ENCODE measurements at regions not wholly inside any gene's neighbourhood (a gene's known extent, or its start where the extent isn't known, plus 50 kb on each side); places are given as distances from the start of the nearest gene placed in this dataset.

GRCh38 chr21:28357743-28358142, 634.9 kb downstream of the LTN1 start:
- 92% methylated on average over 3 of the region's 3 CpGs for WGBS (ENCODE audit: low lambda C conversion rate, missing lambda C conversion rate)
- no peaks in the 10 kb centered on the region for H3K27me3 ChIP-seq
- H3K36me3 ChIP-seq (replicated peaks; ENCODE audit: insufficient read depth, low read depth), result no peaks in the 10 kb centered on the region
- DNase-seq (ENCODE audit: low spot score), result no peak
- TF ChIP-seq EZH2phosphoT487 (IDR thresholded peaks at IDR 0.05; ENCODE audit: low read depth, severe bottlenecking, unreplicated experiment) (no peak), CTCF (IDR thresholded peaks at IDR 0.05; ENCODE audit: poor library complexity) (no peak), EZH2 (IDR thresholded peaks at IDR 0.05; ENCODE audit: borderline replicate concordance) (no peak)
- H3K4me1 ChIP-seq (ENCODE audit: insufficient read depth), result no peaks in the 10 kb centered on the region
- no peaks in the 10 kb centered on the region for H3K9me2 ChIP-seq (replicated peaks; ENCODE audit: insufficient read depth)
- no peak overlapping the region for H3K4me3 ChIP-seq
- no peak overlapping the region for H3K4me2 ChIP-seq
- H2AFZ ChIP-seq, result no peak overlapping the region
- H4K20me1 ChIP-seq (ENCODE audit: insufficient read depth, poor library complexity, severe bottlenecking), result no peaks in the 10 kb centered on the region
- no peaks in the 10 kb centered on the region for H3K9me3 ChIP-seq (ENCODE audit: low read depth)
- H3K79me2 ChIP-seq, result no peaks in the 10 kb centered on the region
- no peak overlapping the region for H3K27ac ChIP-seq

- Histone ChIP-seq H3K27me3 (no peaks in the 10 kb centered on the region), H3K27ac (no peak overlapping the region), H4K20me1 (ENCODE audit: insufficient read depth, poor library complexity, severe bottlenecking) (no peaks in the 10 kb centered on the region), H3K4me3 (no peak overlapping the region), H2AFZ (no peak overlapping the region), H3K4me2 (no peak overlapping the region), H3K9me2 (replicated peaks; ENCODE audit: insufficient read depth) (no peaks in the 10 kb centered on the region), H3K36me3 (replicated peaks; ENCODE audit: insufficient read depth, low read depth) (no peaks in the 10 kb centered on the region), H3K4me1 (ENCODE audit: insufficient read depth) (no peaks in the 10 kb centered on the region), H3K9me3 (ENCODE audit: low read depth) (no peaks in the 10 kb centered on the region), H3K79me2 (no peaks in the 10 kb centered on the region)
- TF ChIP-seq EZH2 (IDR thresholded peaks at IDR 0.05; ENCODE audit: borderline replicate concordance) (no peak), CTCF (IDR thresholded peaks at IDR 0.05; ENCODE audit: poor library complexity) (no peak), EZH2phosphoT487 (IDR thresholded peaks at IDR 0.05; ENCODE audit: low read depth, severe bottlenecking, unreplicated experiment) (no peak)
- DNase-seq (ENCODE audit: low spot score), result no peak
- 90% methylated on average over 2 of the region's 2 CpGs for WGBS (ENCODE audit: low lambda C conversion rate, missing lambda C conversion rate)
Observed at GRCh38 chr21:28356422-28356821, 636.3 kb downstream of the LTN1 start.

- 91% methylated on average over 2 of the region's 2 CpGs for WGBS (ENCODE audit: low lambda C conversion rate, missing lambda C conversion rate)
- TF ChIP-seq EZH2phosphoT487 (IDR thresholded peaks at IDR 0.05; ENCODE audit: low read depth, severe bottlenecking, unreplicated experiment) (no peak), CTCF (IDR thresholded peaks at IDR 0.05; ENCODE audit: poor library complexity) (no peak), EZH2 (IDR thresholded peaks at IDR 0.05; ENCODE audit: borderline replicate concordance) (no peak)
- H3K9me3 ChIP-seq (ENCODE audit: low read depth), result no peaks in the 10 kb centered on the region
Observed at GRCh38 chr21:28345934-28346333, 646.7 kb downstream of the LTN1 start.

GRCh38 chr21:28344985-28345384, 647.7 kb downstream of the LTN1 start:
- no peaks in the 10 kb centered on the region for H3K9me3 ChIP-seq (ENCODE audit: low read depth)
- no peaks in the 10 kb centered on the region for H3K79me2 ChIP-seq
- H4K20me1 ChIP-seq (ENCODE audit: insufficient read depth, poor library complexity, severe bottlenecking), result no peaks in the 10 kb centered on the region
- no peaks in the 10 kb centered on the region for H3K4me1 ChIP-seq (ENCODE audit: insufficient read depth)
- H3K4me2 ChIP-seq, result no peak overlapping the region
- H2AFZ ChIP-seq, result no peak overlapping the region
- no peaks in the 10 kb centered on the region for H3K27me3 ChIP-seq
- H3K36me3 ChIP-seq (replicated peaks; ENCODE audit: insufficient read depth, low read depth), result no peaks in the 10 kb centered on the region
- TF ChIP-seq EZH2 (IDR thresholded peaks at IDR 0.05; ENCODE audit: borderline replicate concordance) (no peak), CTCF (IDR thresholded peaks at IDR 0.05; ENCODE audit: poor library complexity) (no peak), EZH2phosphoT487 (IDR thresholded peaks at IDR 0.05; ENCODE audit: low read depth, severe bottlenecking, unreplicated experiment) (no peak)
- DNase-seq (ENCODE audit: low spot score), result no peak
- no peaks in the 10 kb centered on the region for H3K9me2 ChIP-seq (replicated peaks; ENCODE audit: insufficient read depth)
- H3K27ac ChIP-seq, result no peak overlapping the region
- no peak overlapping the region for H3K4me3 ChIP-seq
- WGBS (ENCODE audit: low lambda C conversion rate, missing lambda C conversion rate), result 100% methylated on average over 1 of the region's 1 CpG

More at GRCh38 chr21:28345934-28346333, 646.7 kb downstream of the LTN1 start:
- Histone ChIP-seq H3K4me2 (no peak overlapping the region), H3K9me2 (replicated peaks; ENCODE audit: insufficient read depth) (no peaks in the 10 kb centered on the region), H3K27me3 (no peaks in the 10 kb centered on the region), H3K36me3 (replicated peaks; ENCODE audit: insufficient read depth, low read depth) (no peaks in the 10 kb centered on the region), H3K4me1 (ENCODE audit: insufficient read depth) (no peaks in the 10 kb centered on the region), H2AFZ (no peak overlapping the region), H3K27ac (no peak overlapping the region), H3K79me2 (no peaks in the 10 kb centered on the region), H3K4me3 (no peak overlapping the region), H4K20me1 (ENCODE audit: insufficient read depth, poor library complexity, severe bottlenecking) (no peaks in the 10 kb centered on the region)
- DNase-seq (ENCODE audit: low spot score), result no peak
